GM23338 (cell line): ENCODE measurements at regions not wholly inside any gene's neighbourhood (a gene's known extent, or its start where the extent isn't known, plus 50 kb on each side); places are given as distances from the start of the nearest gene placed in this dataset.

Experiments used
- ATAC-seq: fragments of 200-7000 bp; cut with Tn5 transposase; 3 replicates; pipeline ENCODE4 v1.9.1; 2020
- DNase-seq: peaks from one replicate; pipeline ENCODE4 v3.0.0-alpha.2; 2015; ENCODE audit warnings: low spot score
- H2AFZ ChIP-seq: fragments of 200-600 bp; sonication (generic); 2 replicates; pipeline ENCODE4 v1.8.0; 2016; ENCODE audit warnings: antibody characterized with exemption, mild to moderate bottlenecking, moderate library complexity
- H3F3A ChIP-seq: fragments of 200-600 bp; sonication (generic); replicated peaks from 2 replicates; pipeline ENCODE4 v1.8.0; 2017; ENCODE audit warnings: antibody characterized with exemption, mixed run types, low read depth
- H3K27ac ChIP-seq: fragments of 200-600 bp; sonication (generic); 2 replicates; pipeline ENCODE4 v1.6.1; 2016; ENCODE audit warnings: low read depth
- H3K27me3 ChIP-seq: fragments of 200-600 bp; sonication (generic); 2 replicates; pipeline ENCODE4 v1.8.0; 2016; ENCODE audit warnings: mild to moderate bottlenecking, mixed run types, moderate library complexity; ENCODE audit not compliant: insufficient read depth
- H3K36me3 ChIP-seq: fragments of 200-600 bp; sonication (generic); 2 replicates; pipeline ENCODE4 v1.8.0; 2016; ENCODE audit warnings: mild to moderate bottlenecking; ENCODE audit not compliant: insufficient read depth
- H3K4me1 ChIP-seq: fragments of 200-600 bp; sonication (generic); 2 replicates; pipeline ENCODE4 v1.8.0; 2016; ENCODE audit warnings: mild to moderate bottlenecking, moderate library complexity; ENCODE audit not compliant: insufficient read depth
- H3K4me2 ChIP-seq: fragments of 200-600 bp; sonication (generic); 2 replicates; pipeline ENCODE4 v1.7.1; 2017; ENCODE audit warnings: mixed run types
- H3K4me3 ChIP-seq: fragments of 200-600 bp; sonication (generic); 2 replicates; pipeline ENCODE4 v1.6.1; 2016; ENCODE audit warnings: mixed run types
- H3K79me2 ChIP-seq: fragments of 200-600 bp; sonication (generic); replicated peaks from 2 replicates; pipeline ENCODE4 v1.8.0; 2017; ENCODE audit warnings: mild to moderate bottlenecking; ENCODE audit not compliant: insufficient read depth
- H3K9me2 ChIP-seq: fragments of 200-600 bp; sonication (generic); 2 replicates; pipeline ENCODE4 v1.8.0; 2017; ENCODE audit not compliant: insufficient read depth
- H4K20me1 ChIP-seq: fragments of 200-600 bp; sonication (generic); replicated peaks from 2 replicates; pipeline ENCODE4 v1.8.0; 2017; ENCODE audit warnings: mild to moderate bottlenecking; ENCODE audit not compliant: insufficient read depth
- H3K27ac Mint-ChIP-seq: 2 replicates; pipeline ENCODE4 v1.8.0; 2020; ENCODE audit warnings: inconsistent platforms, mild to moderate bottlenecking, moderate library complexity, mixed read lengths
- H3K27me3 Mint-ChIP-seq: 3 replicates; pipeline ENCODE4 v1.8.0; 2022; ENCODE audit warnings: low read depth, mild to moderate bottlenecking, moderate library complexity, mixed read lengths, inconsistent platforms; ENCODE audit not compliant: insufficient read depth, poor library complexity
- H3K36me3 Mint-ChIP-seq: 3 replicates; pipeline ENCODE4 v1.8.0; 2021; ENCODE audit warnings: low read depth, mild to moderate bottlenecking, inconsistent platforms, moderate library complexity, mixed read lengths
- H3K4me1 Mint-ChIP-seq: 3 replicates; pipeline ENCODE4 v1.8.0; 2020; ENCODE audit warnings: mild to moderate bottlenecking, inconsistent platforms, mixed read lengths
- H3K4me3 Mint-ChIP-seq: 3 replicates; pipeline ENCODE4 v1.8.0; 2021; ENCODE audit warnings: moderate library complexity, mild to moderate bottlenecking, inconsistent platforms, mixed read lengths
- H3K9me3 Mint-ChIP-seq: 3 replicates; pipeline ENCODE4 v1.8.0; 2020; ENCODE audit warnings: moderate library complexity, mild to moderate bottlenecking, inconsistent platforms, mixed read lengths
- CREB1 ChIP-seq: fragments of 250-450 bp; sonication (Bioruptor Pico); IDR thresholded peaks from 2 replicates; pipeline ENCODE4 v1.5.0; 2020; ENCODE audit warnings: low read depth, mild to moderate bottlenecking, moderate library complexity
- EZH2phosphoT487 ChIP-seq: fragments of 200-600 bp; sonication (generic); IDR thresholded peaks from one replicate; pipeline ENCODE4 v1.8.1; 2018; ENCODE audit warnings: antibody characterized with exemption; ENCODE audit not compliant: unreplicated experiment
- JUNB ChIP-seq: IDR thresholded peaks from one replicate; pipeline ENCODE4 v1.6.1; 2016; ENCODE audit warnings: antibody characterized with exemption; ENCODE audit not compliant: unreplicated experiment
- NANOG ChIP-seq: IDR thresholded peaks from 2 replicates; pipeline ENCODE4 v1.6.1; 2016; ENCODE audit warnings: antibody characterized with exemption, borderline replicate concordance
- POLR2AphosphoS5 ChIP-seq: IDR thresholded peaks from 2 replicates; pipeline ENCODE4 v1.6.1; 2016; ENCODE audit warnings: antibody characterized with exemption, low read depth
- STAT1 ChIP-seq: IDR thresholded peaks from one replicate; pipeline ENCODE4 v1.6.1; 2016; ENCODE audit warnings: antibody characterized with exemption; ENCODE audit not compliant: unreplicated experiment
- ZNF114 ChIP-seq: fragments of 250-450 bp; sonication (Bioruptor Pico); IDR thresholded peaks from 2 replicates; pipeline ENCODE4 v1.5.0; 2020; ENCODE audit warnings: mild to moderate bottlenecking, moderate library complexity
- ZNF331 ChIP-seq: fragments of 250-450 bp; sonication (Bioruptor Pico); IDR thresholded peaks from 2 replicates; pipeline ENCODE4 v1.5.0; 2020; ENCODE audit warnings: low read depth, mild to moderate bottlenecking, moderate library complexity
- TF ChIP-seq, protein P1 (sequence below), 2 experiments: fragments of 200-600 bp in 1 of 2; sonication (generic) in 1 of 2; conservative IDR thresholded peaks; 2 replicates each; pipeline versions ENCODE4 v1.5.1 to v1.6.1; 2016 to 2017; ENCODE audit warnings: antibody characterized with exemption in 2 of 2, low read depth in 2 of 2, mild to moderate bottlenecking in 2 of 2, moderate library complexity in 1 of 2
- TF ChIP-seq, protein P2 (sequence below): IDR thresholded peaks from 2 replicates; pipeline ENCODE4 v1.6.1; 2016; ENCODE audit warnings: antibody characterized with exemption
- TF ChIP-seq, protein P3 (sequence below): IDR thresholded peaks from one replicate; pipeline ENCODE4 v1.6.1; 2018; ENCODE audit warnings: antibody characterized with exemption; ENCODE audit not compliant: unreplicated experiment
- TF ChIP-seq, protein P4 (sequence below): fragments of 250-450 bp; sonication (Bioruptor Pico); IDR thresholded peaks from 2 replicates; pipeline ENCODE4 v1.5.0; 2020; ENCODE audit warnings: mild to moderate bottlenecking, moderate library complexity

DNA sequence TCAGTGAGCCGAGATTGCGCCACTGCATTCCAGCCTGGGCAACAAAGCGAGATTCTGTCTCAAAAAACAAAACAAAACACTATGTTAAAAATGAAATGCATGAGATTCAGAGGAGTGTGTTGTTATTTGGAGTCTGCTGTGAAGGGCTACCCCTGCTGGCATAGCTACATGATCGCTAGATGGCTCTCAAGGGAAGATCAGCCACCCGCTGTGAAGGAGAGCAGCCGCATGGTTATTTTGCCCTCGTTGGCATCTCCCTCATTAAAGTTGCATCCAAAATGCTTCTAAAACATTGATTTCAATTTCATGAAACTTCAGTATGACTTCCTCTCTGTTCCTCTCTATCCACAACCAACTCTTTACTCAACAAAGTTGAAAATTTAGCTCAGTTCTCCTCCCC lies 54.8 kb upstream of the NDUFV2 start (continued):
- TF ChIP-seq, protein P1, sequence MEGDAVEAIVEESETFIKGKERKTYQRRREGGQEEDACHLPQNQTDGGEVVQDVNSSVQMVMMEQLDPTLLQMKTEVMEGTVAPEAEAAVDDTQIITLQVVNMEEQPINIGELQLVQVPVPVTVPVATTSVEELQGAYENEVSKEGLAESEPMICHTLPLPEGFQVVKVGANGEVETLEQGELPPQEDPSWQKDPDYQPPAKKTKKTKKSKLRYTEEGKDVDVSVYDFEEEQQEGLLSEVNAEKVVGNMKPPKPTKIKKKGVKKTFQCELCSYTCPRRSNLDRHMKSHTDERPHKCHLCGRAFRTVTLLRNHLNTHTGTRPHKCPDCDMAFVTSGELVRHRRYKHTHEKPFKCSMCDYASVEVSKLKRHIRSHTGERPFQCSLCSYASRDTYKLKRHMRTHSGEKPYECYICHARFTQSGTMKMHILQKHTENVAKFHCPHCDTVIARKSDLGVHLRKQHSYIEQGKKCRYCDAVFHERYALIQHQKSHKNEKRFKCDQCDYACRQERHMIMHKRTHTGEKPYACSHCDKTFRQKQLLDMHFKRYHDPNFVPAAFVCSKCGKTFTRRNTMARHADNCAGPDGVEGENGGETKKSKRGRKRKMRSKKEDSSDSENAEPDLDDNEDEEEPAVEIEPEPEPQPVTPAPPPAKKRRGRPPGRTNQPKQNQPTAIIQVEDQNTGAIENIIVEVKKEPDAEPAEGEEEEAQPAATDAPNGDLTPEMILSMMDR (conservative IDR thresholded peaks at IDR 0.05; ENCODE audit: low read depth in 2 of 2), result no peak
- TF ChIP-seq EZH2phosphoT487 (no peak), ZNF331 (CRISPR knock-in tag) (no peak), CREB1 (CRISPR knock-in tag) (no peak), STAT1 (no peak), JUNB (no peak), POLR2AphosphoS5 (no peak), ZNF114 (no peak), NANOG (no peak)
- TF ChIP-seq, protein P2, sequence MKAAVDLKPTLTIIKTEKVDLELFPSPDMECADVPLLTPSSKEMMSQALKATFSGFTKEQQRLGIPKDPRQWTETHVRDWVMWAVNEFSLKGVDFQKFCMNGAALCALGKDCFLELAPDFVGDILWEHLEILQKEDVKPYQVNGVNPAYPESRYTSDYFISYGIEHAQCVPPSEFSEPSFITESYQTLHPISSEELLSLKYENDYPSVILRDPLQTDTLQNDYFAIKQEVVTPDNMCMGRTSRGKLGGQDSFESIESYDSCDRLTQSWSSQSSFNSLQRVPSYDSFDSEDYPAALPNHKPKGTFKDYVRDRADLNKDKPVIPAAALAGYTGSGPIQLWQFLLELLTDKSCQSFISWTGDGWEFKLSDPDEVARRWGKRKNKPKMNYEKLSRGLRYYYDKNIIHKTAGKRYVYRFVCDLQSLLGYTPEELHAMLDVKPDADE, result no peak
- TF ChIP-seq, protein P3, sequence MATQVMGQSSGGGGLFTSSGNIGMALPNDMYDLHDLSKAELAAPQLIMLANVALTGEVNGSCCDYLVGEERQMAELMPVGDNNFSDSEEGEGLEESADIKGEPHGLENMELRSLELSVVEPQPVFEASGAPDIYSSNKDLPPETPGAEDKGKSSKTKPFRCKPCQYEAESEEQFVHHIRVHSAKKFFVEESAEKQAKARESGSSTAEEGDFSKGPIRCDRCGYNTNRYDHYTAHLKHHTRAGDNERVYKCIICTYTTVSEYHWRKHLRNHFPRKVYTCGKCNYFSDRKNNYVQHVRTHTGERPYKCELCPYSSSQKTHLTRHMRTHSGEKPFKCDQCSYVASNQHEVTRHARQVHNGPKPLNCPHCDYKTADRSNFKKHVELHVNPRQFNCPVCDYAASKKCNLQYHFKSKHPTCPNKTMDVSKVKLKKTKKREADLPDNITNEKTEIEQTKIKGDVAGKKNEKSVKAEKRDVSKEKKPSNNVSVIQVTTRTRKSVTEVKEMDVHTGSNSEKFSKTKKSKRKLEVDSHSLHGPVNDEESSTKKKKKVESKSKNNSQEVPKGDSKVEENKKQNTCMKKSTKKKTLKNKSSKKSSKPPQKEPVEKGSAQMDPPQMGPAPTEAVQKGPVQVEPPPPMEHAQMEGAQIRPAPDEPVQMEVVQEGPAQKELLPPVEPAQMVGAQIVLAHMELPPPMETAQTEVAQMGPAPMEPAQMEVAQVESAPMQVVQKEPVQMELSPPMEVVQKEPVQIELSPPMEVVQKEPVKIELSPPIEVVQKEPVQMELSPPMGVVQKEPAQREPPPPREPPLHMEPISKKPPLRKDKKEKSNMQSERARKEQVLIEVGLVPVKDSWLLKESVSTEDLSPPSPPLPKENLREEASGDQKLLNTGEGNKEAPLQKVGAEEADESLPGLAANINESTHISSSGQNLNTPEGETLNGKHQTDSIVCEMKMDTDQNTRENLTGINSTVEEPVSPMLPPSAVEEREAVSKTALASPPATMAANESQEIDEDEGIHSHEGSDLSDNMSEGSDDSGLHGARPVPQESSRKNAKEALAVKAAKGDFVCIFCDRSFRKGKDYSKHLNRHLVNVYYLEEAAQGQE, result no peak

DNA sequence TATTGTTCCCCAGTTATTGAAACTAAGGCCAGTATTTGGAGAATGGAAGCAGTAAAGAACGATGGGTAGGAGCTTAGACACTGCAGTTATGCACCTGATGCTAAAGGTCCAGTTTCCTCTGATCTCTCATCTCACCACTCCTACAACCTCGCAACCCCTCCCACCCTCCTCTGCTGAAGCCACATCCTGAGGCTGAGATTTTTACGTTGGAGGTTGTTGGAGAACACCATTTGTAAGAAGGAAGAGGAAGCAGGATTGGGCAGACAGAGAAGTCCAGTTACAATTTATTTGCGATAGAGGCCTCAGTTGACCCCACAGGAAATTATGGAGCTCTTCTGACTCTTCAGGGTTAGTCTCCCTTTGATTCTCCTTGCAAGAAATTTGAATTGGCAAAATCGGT lies 54.3 kb upstream of the NDUFV2 start:
- peaks cover 18% of the 10 kb centered on the region for H3K36me3 Mint-ChIP-seq
- TF ChIP-seq EZH2phosphoT487, result no peak
- TF ChIP-seq, protein P4, sequence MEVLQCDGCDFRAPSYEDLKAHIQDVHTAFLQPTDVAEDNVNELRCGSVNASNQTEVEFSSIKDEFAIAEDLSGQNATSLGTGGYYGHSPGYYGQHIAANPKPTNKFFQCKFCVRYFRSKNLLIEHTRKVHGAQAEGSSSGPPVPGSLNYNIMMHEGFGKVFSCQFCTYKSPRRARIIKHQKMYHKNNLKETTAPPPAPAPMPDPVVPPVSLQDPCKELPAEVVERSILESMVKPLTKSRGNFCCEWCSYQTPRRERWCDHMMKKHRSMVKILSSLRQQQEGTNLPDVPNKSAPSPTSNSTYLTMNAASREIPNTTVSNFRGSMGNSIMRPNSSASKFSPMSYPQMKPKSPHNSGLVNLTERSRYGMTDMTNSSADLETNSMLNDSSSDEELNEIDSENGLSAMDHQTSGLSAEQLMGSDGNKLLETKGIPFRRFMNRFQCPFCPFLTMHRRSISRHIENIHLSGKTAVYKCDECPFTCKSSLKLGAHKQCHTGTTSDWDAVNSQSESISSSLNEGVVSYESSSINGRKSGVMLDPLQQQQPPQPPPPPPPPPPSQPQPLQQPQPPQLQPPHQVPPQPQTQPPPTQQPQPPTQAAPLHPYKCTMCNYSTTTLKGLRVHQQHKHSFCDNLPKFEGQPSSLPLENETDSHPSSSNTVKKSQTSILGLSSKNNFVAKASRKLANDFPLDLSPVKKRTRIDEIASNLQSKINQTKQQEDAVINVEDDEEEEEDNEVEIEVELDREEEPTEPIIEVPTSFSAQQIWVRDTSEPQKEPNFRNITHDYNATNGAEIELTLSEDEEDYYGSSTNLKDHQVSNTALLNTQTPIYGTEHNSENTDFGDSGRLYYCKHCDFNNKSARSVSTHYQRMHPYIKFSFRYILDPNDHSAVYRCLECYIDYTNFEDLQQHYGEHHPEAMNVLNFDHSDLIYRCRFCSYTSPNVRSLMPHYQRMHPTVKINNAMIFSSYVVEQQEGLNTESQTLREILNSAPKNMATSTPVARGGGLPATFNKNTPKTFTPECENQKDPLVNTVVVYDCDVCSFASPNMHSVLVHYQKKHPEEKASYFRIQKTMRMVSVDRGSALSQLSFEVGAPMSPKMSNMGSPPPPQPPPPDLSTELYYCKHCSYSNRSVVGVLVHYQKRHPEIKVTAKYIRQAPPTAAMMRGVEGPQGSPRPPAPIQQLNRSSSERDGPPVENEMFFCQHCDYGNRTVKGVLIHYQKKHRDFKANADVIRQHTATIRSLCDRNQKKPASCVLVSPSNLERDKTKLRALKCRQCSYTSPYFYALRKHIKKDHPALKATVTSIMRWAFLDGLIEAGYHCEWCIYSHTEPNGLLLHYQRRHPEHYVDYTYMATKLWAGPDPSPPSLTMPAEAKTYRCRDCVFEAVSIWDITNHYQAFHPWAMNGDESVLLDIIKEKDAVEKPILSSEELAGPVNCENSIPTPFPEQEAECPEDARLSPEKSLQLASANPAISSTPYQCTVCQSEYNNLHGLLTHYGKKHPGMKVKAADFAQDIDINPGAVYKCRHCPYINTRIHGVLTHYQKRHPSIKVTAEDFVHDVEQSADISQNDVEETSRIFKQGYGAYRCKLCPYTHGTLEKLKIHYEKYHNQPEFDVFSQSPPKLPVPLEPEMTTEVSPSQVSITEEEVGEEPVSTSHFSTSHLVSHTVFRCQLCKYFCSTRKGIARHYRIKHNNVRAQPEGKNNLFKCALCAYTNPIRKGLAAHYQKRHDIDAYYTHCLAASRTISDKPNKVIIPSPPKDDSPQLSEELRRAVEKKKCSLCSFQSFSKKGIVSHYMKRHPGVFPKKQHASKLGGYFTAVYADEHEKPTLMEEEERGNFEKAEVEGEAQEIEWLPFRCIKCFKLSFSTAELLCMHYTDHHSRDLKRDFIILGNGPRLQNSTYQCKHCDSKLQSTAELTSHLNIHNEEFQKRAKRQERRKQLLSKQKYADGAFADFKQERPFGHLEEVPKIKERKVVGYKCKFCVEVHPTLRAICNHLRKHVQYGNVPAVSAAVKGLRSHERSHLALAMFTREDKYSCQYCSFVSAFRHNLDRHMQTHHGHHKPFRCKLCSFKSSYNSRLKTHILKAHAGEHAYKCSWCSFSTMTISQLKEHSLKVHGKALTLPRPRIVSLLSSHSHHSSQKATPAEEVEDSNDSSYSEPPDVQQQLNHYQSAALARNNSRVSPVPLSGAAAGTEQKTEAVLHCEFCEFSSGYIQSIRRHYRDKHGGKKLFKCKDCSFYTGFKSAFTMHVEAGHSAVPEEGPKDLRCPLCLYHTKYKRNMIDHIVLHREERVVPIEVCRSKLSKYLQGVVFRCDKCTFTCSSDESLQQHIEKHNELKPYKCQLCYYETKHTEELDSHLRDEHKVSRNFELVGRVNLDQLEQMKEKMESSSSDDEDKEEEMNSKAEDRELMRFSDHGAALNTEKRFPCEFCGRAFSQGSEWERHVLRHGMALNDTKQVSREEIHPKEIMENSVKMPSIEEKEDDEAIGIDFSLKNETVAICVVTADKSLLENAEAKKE (CRISPR knock-in tag), result no peak
- TF ChIP-seq, protein P1 (conservative IDR thresholded peaks at IDR 0.05; ENCODE audit: low read depth in 2 of 2), result no peak

More for the DNA sequence above, 54.3 kb upstream of the NDUFV2 start:
- no peaks in the 10 kb centered on the region for H3K4me1 Mint-ChIP-seq
- Histone ChIP-seq H2AFZ (no peak overlapping the region), H3K4me3 (no peak overlapping the region), H3K4me1 (no peaks in the 10 kb centered on the region), H3K4me2 (no peak overlapping the region), H3K27ac (no peak overlapping the region), H3F3A (no peaks in the 10 kb centered on the region), H3K27me3 (no peaks in the 10 kb centered on the region), H4K20me1 (no peaks in the 10 kb centered on the region), H3K9me2 (peaks cover 11% of the 10 kb centered on the region; the same call in 1 of the 2 replicates), H3K79me2 (no peaks in the 10 kb centered on the region), H3K36me3 (no peaks in the 10 kb centered on the region; the same call in 1 of the 2 replicates)
- H3K9me3 Mint-ChIP-seq, result peaks cover 44% of the 10 kb centered on the region
- H3K27ac Mint-ChIP-seq, result no peak overlapping the region
- no peaks in the 10 kb centered on the region for H3K27me3 Mint-ChIP-seq
- no peak for ATAC-seq
- DNase-seq, result no peak
- no peak overlapping the region for H3K4me3 Mint-ChIP-seq
